Activated CD8-positive, alpha-beta memory T cell treated with anti-CD3 and anti-CD28 coated beads, Interleukin-2, amount 50 U/mL, for 24 hours (primary cell): ENCODE measurements at regions not wholly inside any gene's neighbourhood (a gene's known extent, or its start where the extent isn't known, plus 50 kb on each side); places are given as distances from the start of the nearest gene placed in this dataset.
A peak's percentile ranks its signal among the peaks of the same experiment; 100 is the strongest.

Experiments used
- DNase-seq: peaks from one replicate; pipeline ENCODE4 v3.0.0-alpha.2; 2020; ENCODE audit errors: extremely low read depth

DNA sequence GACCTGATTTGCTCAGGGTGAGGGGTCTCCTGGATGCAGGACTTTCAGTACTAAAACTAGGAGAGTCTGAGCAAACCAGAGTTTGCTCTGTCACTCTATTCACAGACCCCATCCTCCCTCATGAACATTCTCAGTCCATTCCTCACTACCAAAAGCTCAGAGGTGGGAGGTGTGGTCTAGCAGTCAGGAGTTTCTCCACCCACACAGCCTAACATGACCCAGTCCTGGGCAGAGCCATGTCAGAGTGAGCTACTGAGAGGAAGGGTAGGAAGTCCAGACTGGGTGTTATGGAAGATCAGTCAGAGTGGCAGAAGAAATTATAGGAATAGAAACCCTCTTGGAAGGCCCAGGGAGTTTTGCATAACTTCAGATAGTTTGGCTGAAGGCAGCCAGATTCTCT lies 113.3 kb upstream of the GRAMD2B start:
- DNase-seq = no peak

- no peak for DNase-seq
These were observed 111.4 kb upstream of the GRAMD2B start for GRCh38 chr5:126311766-126312165.

GRCh38 chr5:126315341-126315740 lies 107.9 kb upstream of the GRAMD2B start:
- DNase-seq = no peak

GRCh38 chr5:126332326-126332725 lies 90.9 kb upstream of the GRAMD2B start:
- DNase-seq = no peak

GRCh38 chr5:126334760-126335159 lies 88.4 kb upstream of the GRAMD2B start:
- no peak for DNase-seq

DNA sequence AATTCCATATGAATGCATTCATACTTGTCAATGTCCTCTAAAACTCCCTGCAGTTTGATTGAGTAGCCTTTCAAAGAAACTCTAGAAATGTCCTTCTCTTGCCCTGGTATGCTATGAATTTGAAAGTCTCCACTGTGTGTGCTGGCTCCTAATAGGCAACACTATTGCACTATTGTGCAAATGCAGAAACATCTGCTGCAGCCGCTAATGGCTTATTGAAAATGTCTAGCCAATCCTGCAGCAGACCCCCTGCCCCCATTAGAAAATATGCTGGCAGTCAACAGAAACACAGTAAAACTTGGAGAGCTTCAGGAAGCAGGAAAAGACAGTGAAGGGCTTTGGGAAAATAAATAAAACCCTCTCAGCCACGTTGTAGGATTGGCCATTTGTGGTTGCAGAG lies 87.3 kb upstream of the GRAMD2B start:
- no peak for DNase-seq

DNA sequence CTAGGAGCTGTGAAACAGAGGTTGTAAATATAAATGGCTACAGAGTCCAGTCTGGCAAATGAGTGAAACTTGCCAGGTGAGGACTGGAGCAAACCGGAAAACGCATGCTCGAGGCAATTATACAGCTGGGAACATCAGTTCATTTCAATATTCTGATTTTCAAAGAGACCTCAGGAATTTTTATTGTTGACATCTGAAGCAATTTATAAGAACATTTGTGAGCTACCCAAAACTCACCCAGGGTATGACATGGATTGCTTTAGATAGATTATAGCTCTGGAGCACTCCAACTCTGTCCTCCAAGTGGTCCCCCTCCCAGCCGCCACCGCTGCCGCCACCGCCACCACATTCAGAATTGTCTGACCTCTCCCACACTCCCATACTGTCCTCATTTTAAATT lies 84.6 kb upstream of the GRAMD2B start:
- no peak for DNase-seq

DNA sequence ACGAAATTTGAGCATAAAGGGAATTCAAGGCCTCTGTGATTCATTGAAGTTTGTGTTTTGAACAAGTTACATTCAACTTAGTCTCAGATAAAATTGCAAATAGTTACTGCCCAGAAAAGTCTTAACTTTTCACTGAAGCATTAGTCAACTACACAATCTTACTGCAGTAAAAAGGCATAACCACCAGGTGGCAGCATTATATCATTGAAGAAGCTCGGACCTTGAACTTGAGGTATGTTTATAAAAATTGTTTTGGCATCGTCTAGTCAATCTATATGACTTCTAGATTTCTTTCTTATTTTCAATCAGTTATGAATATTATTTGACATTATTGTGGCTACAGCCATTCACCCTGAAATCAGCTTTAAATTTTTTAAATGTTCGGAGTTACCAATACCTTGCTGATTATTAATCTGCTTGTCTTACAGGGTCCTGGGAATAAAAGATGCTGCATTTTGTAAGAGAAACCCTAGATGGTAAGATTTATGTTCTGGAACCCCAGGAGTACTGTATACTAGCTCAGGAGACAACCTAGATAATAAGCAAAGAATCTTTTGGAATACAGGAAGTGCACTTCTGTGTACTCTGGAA lies 83.9 kb upstream of the GRAMD2B start:
- peak; percentile 23 for DNase-seq

DNA sequence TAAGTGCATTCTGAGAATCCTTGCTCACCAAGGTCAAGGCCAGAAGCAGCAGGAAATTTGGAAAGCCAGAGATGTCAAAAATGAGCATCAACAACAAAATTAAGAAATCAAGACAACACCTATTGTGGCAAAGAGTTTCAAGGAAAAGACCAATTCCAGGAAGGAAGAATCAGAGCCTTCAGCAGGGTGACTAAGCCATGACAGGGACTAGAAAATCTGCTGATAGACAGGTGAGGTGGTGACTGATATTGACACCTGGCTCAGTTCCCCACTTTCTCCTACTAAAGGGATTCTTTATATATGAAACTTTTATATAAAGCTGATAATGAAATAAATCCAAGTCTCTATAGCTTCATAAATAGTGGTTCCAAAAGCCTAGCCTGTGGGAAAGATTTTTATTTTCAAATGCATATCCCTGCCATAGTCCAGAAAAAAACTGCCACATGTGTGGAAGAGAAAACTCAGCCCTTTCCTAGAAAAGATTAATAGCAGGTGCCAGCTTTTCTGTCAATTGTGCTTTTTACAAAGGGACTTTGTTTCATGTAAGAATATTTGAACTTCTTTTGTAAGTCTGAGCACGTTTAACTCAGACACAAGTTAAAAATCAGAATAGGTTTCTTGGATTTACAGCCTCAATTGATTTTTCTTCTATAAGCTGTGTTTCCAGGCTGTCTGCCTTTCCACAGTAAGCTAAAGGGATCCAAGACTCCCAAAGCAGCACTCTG lies 81.1 kb upstream of the GRAMD2B start:
- no peak for DNase-seq

DNA sequence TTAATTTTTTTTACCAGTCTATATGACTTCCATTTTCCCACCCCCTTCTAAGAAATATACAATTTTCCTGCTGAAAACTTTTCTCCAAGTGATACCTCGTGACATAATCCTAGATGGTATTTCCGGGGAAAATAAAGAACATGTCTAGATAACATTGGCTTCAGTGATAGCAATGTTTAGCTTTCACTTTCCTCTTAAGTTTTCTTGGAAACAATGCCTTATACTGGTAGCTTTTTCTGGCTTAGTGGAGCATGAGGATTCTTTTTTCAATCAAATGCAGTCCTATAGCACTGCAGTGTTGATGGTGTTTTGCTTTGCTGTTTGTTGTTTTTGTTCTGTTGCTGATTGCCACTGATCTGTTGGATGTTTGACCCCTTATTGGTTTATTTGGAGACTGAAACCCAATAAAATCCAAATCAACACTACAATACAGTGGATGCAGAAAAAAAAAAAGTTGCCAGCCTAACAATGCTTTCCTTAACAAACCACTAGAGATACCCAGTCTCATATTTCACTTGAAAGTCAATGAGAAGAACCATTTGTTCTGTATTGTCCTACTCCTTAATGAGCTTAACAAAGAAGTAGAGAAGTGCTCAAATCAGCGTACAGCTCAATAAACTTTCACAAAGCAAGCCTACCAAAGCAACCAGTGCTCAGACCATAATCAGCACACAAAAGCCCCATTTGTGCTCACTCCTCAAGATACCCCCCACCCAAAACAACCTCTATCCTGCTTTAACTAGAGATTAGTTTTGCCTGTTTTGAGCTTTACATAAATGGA lies 74.2 kb upstream of the GRAMD2B start:
- DNase-seq = no peak

GRCh38 chr5:126351153-126351552 lies 72.1 kb upstream of the GRAMD2B start:
- no peak for DNase-seq

GRCh38 chr5:126354012-126354857 lies 69.0 kb upstream of the GRAMD2B start:
- no peak for DNase-seq

DNA sequence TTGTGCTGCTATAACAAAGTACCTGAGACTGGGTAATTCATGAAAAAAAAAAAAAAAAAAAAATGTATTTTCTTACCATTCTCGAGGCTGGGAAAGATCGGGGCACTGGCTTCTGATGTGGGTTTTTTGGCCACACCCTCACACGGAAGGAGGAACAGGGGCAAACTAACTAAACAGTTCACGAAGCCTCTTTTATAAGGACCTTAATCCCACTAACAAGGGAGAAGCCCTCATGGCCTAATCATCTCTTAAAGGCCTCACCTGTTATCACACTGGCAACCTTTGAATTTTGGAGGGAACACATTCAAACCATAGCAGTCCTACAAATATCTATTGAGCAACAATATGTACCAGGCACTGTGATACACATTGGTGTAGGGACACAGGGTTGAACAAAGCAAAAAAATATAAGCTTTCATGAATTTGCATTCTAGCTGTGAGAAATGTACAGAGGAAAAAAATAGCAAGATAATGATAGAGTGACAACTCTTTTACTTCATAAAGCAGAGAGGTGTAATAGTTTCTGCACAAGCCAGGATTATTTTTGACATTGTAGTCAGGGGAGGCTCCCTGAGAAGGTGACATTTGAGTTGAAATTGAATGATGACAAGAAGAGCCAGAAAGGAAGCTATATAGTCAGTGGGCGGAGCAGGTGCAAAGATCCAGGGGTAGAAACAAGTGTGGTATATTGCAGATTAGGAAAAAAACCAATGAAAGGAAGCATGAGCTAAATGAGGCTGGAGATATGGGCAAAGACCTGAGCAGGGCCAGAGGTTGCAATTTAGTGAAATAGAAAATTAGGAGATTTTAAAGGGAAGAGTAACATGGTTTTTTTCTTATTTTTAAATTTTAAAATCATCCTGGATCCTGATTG lies 68.1 kb upstream of the GRAMD2B start:
- no peak for DNase-seq

DNA sequence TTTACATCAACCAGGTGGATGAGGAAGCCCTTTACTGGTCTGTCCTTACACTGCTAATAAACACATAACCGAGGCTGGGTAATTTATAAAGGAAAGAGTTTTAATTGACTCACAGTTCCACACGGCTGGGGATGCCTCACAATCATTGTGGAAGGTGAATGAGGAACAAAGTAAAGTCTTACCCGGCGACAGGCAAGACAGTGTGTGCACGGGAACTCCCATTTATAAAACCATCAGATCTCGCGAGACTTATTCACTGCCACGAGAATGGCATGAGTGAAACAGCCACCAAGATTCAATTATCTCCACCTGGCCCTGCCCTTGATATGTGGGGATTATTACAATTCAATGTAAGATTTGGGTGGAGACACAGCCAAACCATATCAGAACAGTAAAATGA lies 67.3 kb upstream of the GRAMD2B start:
- no peak for DNase-seq

DNA sequence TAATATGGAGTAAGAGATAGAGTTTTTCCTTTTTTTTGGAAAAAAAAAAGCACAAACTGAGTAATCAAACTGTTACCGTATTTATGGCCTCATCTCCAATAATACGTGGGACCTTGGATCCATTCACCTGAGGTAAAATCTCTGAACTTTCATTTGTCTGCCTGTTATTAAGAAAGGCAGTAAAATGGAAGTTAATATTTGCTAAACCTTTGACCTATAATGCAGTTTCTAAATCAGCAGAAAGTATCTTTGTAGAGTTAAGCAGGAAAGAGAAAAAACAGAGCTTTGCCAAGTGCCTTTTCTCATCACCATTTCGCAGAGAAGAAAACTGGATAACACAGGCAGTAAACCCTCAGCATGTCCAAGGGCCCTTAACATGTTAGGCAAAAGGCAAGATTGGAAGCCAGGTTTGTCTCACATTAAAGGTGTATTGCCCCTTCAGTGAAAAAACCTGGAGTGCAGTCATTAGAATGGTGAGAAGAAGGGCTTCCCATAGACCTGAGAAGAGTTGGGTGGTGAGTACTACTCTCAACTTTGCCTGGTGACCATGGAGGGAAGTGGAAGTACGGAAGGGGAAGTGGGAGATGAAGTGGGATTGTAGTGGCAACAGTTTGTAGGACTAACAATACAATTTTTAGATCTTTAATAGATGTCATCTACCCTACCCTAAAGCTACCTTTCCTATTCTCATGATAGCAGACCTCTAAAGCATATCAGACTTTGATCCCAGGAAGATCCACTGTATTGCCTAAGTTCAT lies 65.4 kb upstream of the GRAMD2B start:
- no peak for DNase-seq

- DNase-seq = no peak
These were observed 64.7 kb upstream of the GRAMD2B start for GRCh38 chr5:126358525-126358924.

- DNase-seq = no peak
These were observed 63.3 kb upstream of the GRAMD2B start for GRCh38 chr5:126359884-126360283.

- DNase-seq = no peak
These were observed 62.7 kb upstream of the GRAMD2B start for GRCh38 chr5:126360467-126360866.

- DNase-seq = no peak
These were observed 59.6 kb upstream of the GRAMD2B start for GRCh38 chr5:126363658-126364057.

- DNase-seq = no peak
These were observed 58.9 kb upstream of the GRAMD2B start for GRCh38 chr5:126364206-126364902.
